ENCODE measurements at regions not wholly inside any gene's neighbourhood (a gene's known extent, or its start where the extent isn't known, plus 50 kb on each side); places are given as distances from the start of the nearest gene placed in this dataset.

- H3K27me3 Mint-ChIP-seq = peaks cover 2% of the 10 kb centered on the region
- intact Hi-C loops (cut with micrococcal nuclease) = no loop called here
- Histone ChIP-seq H3K4me1 (ENCODE audit: control insufficient read depth in 2 of 2, insufficient read depth in 2 of 2, low read length in 2 of 2) (no peaks in the 10 kb centered on the region), H3K27me3 (replicated peaks in 1 of 4; ENCODE audit: control extremely low read depth in 1 of 4, control insufficient read depth in 3 of 4, insufficient read depth in 4 of 4, low read length in 3 of 4) (no peaks in the 10 kb centered on the region), H3K4me3 (ENCODE audit: control extremely low read depth in 1 of 5, extremely low read depth in 1 of 5, insufficient read depth in 1 of 5, low read depth in 2 of 5, low read length in 4 of 5) (no peak overlapping the region), H3K27ac (ENCODE audit: low read length in 2 of 2) (no peak overlapping the region), H3K36me3 (replicated peaks in 1 of 2; ENCODE audit: control extremely low read depth in 1 of 2, control insufficient read depth in 1 of 2, extremely low read depth in 1 of 2, insufficient read depth in 2 of 2, low read length in 1 of 2) (no peaks in the 10 kb centered on the region), H3K9ac (ENCODE audit: low read length) (no peak overlapping the region), H3K79me2 (ENCODE audit: control insufficient read depth, insufficient read depth, low read length) (no peaks in the 10 kb centered on the region), H3K4me2 (replicated peaks; ENCODE audit: low read depth, low read length, poor library complexity, severe bottlenecking) (no peak overlapping the region), H3K9me3 (ENCODE audit: control extremely low read depth in 1 of 3, control insufficient read depth in 2 of 3, insufficient read depth in 1 of 3, low read length in 2 of 3) (no peaks in the 10 kb centered on the region), H2AFZ (ENCODE audit: insufficient read depth, low read depth, low read length, poor library complexity, severe bottlenecking) (no peak overlapping the region), H4K20me1 (ENCODE audit: control insufficient read depth, insufficient read depth, low read length, poor library complexity, severe bottlenecking) (no peaks in the 10 kb centered on the region)
- ATAC-seq (ENCODE audit: low read depth) (no peak), DNase-seq (no peak)
- no peak overlapping the region for H3K27ac Mint-ChIP-seq
- ChIA-PET CTCF (no interaction called here), POLR2A (no interaction called here)
- TF ChIP-seq CTCF (IDR thresholded peaks at IDR 0.05) (no peak), EZH2 (IDR thresholded peaks at IDR 0.05; ENCODE audit: borderline replicate concordance, insufficient read depth, low read depth, low read length, poor library complexity, severe bottlenecking) (no peak)
- H3K4me1 Mint-ChIP-seq = no peaks in the 10 kb centered on the region
- H3K9me3 Mint-ChIP-seq (ENCODE audit: insufficient read depth) = no peaks in the 10 kb centered on the region
- no peak overlapping the region for H3K4me3 Mint-ChIP-seq
- WGBS (ENCODE audit: insufficient coverage) = no CpG with 5 or more reads among the region's 2 CpGs
These were observed 101.8 kb upstream of the AADACL2 start for GRCh38 chr3:151631946-151632345.

- Histone ChIP-seq H3K4me2 (replicated peaks; ENCODE audit: low read depth, low read length, poor library complexity, severe bottlenecking) (no peak overlapping the region), H4K20me1 (ENCODE audit: control insufficient read depth, insufficient read depth, low read length, poor library complexity, severe bottlenecking) (no peaks in the 10 kb centered on the region), H3K27me3 (replicated peaks in 1 of 4; ENCODE audit: control extremely low read depth in 1 of 4, control insufficient read depth in 3 of 4, insufficient read depth in 4 of 4, low read length in 3 of 4) (no peaks in the 10 kb centered on the region), H3K4me1 (ENCODE audit: control insufficient read depth in 2 of 2, insufficient read depth in 2 of 2, low read length in 2 of 2) (no peaks in the 10 kb centered on the region), H3K4me3 (ENCODE audit: control extremely low read depth in 1 of 5, extremely low read depth in 1 of 5, insufficient read depth in 1 of 5, low read depth in 2 of 5, low read length in 4 of 5) (no peak overlapping the region), H3K9me3 (ENCODE audit: control extremely low read depth in 1 of 3, control insufficient read depth in 2 of 3, insufficient read depth in 1 of 3, low read length in 2 of 3) (no peaks in the 10 kb centered on the region), H3K27ac (ENCODE audit: low read length in 2 of 2) (no peak overlapping the region), H3K36me3 (replicated peaks in 1 of 2; ENCODE audit: control extremely low read depth in 1 of 2, control insufficient read depth in 1 of 2, extremely low read depth in 1 of 2, insufficient read depth in 2 of 2, low read length in 1 of 2) (no peaks in the 10 kb centered on the region), H2AFZ (ENCODE audit: insufficient read depth, low read depth, low read length, poor library complexity, severe bottlenecking) (no peak overlapping the region), H3K9ac (ENCODE audit: low read length) (no peak overlapping the region), H3K79me2 (ENCODE audit: control insufficient read depth, insufficient read depth, low read length) (no peaks in the 10 kb centered on the region)
- WGBS (ENCODE audit: insufficient coverage) = no CpG with 5 or more reads among the region's 1 CpG
- ATAC-seq (ENCODE audit: low read depth) (no peak), DNase-seq (no peak)
- ChIA-PET CTCF (no interaction called here), POLR2A (no interaction called here)
- Mint-ChIP-seq H3K4me1 (no peaks in the 10 kb centered on the region), H3K27me3 (peaks cover 2% of the 10 kb centered on the region), H3K27ac (no peak overlapping the region), H3K4me3 (no peak overlapping the region), H3K9me3 (ENCODE audit: insufficient read depth) (no peaks in the 10 kb centered on the region)
- TF ChIP-seq EZH2 (IDR thresholded peaks at IDR 0.05; ENCODE audit: borderline replicate concordance, insufficient read depth, low read depth, low read length, poor library complexity, severe bottlenecking) (no peak), CTCF (IDR thresholded peaks at IDR 0.05) (no peak)
- intact Hi-C loops (cut with micrococcal nuclease) = no loop called here
These were observed 102.7 kb upstream of the AADACL2 start for GRCh38 chr3:151630938-151631441.
